Endodermal cell (in vitro differentiated cells): ENCODE measurements at regions not wholly inside any gene's neighbourhood (a gene's known extent, or its start where the extent isn't known, plus 50 kb on each side); places are given as distances from the start of the nearest gene placed in this dataset.
A peak's percentile ranks its signal among the peaks of the same experiment; 100 is the strongest.

Source experiments
- DNase-seq: peaks from one replicate; pipeline ENCODE4 v3.0.0-alpha.2; 2017
- H3K27ac ChIP-seq: 2 replicates; pipeline ENCODE4 v1.5.1; 2013; ENCODE audit warnings: mild to moderate bottlenecking, low read depth, low read length, moderate library complexity
- H3K27me3 ChIP-seq: 2 replicates; pipeline ENCODE4 v1.6.1; 2013; ENCODE audit warnings: mild to moderate bottlenecking, low read length, moderate library complexity; ENCODE audit not compliant: insufficient read depth, control insufficient read depth, poor library complexity, severe bottlenecking
- H3K36me3 ChIP-seq: 2 replicates; pipeline ENCODE4 v1.7.0; 2013; ENCODE audit warnings: mild to moderate bottlenecking, low read length, moderate library complexity; ENCODE audit not compliant: control insufficient read depth, insufficient read depth
- H3K4me1 ChIP-seq: one replicate; pipeline ENCODE4 v1.7.0; 2013; ENCODE audit warnings: low read length; ENCODE audit not compliant: control insufficient read depth, insufficient read depth
- H3K4me3 ChIP-seq: 2 replicates; pipeline ENCODE4 v1.5.1; 2013; ENCODE audit warnings: mild to moderate bottlenecking, low read length, moderate library complexity
- H3K9ac ChIP-seq: 2 replicates; pipeline ENCODE4 v1.6.1; 2013; ENCODE audit warnings: mild to moderate bottlenecking, low read length, moderate library complexity; ENCODE audit not compliant: poor library complexity, severe bottlenecking; ENCODE audit errors: extremely low read depth
- H3K9me3 ChIP-seq: 2 replicates; pipeline ENCODE4 v1.6.1; 2013; ENCODE audit warnings: mild to moderate bottlenecking, low read length, moderate library complexity; ENCODE audit not compliant: control insufficient read depth
- H3K27ac Mint-ChIP-seq: 2 replicates; pipeline ENCODE4 v1.8.0; 2020; ENCODE audit warnings: mixed read lengths
- H3K27me3 Mint-ChIP-seq: 2 replicates; pipeline ENCODE4 v1.8.0; 2021; ENCODE audit warnings: mild to moderate bottlenecking, mixed read lengths; ENCODE audit not compliant: insufficient read depth
- H3K36me3 Mint-ChIP-seq: 2 replicates; pipeline ENCODE4 v1.8.0; 2020; ENCODE audit warnings: low read depth, mixed read lengths
- H3K4me1 Mint-ChIP-seq: 2 replicates; pipeline ENCODE4 v1.8.0; 2020; ENCODE audit warnings: mixed read lengths
- H3K4me3 Mint-ChIP-seq: 2 replicates; pipeline ENCODE4 v1.8.0; 2020; ENCODE audit warnings: mild to moderate bottlenecking, moderate library complexity, mixed read lengths
- H3K9me3 Mint-ChIP-seq: 2 replicates; pipeline ENCODE4 v1.8.0; 2020; ENCODE audit warnings: mild to moderate bottlenecking, mixed read lengths
- WGBS, 2 experiments: methylation state at CpG; one replicate each; pipeline versions ENCODE4 v1.1.5 to v1.1.7; 2013; ENCODE audit warnings: missing lambda C conversion rate in 2 of 2, mixed read lengths in 1 of 2; ENCODE audit not compliant: insufficient coverage in 1 of 2, insufficient read length in 1 of 2; 5-methylcytosine and 5-hydroxymethylcytosine counted together
- TF ChIP-seq, protein P1 (sequence below): fragments of 200-600 bp; sonication (generic); conservative IDR thresholded peaks from 2 replicates; pipeline ENCODE4 v1.5.0; 2021; ENCODE audit warnings: antibody characterized with exemption, mild to moderate bottlenecking

DNA sequence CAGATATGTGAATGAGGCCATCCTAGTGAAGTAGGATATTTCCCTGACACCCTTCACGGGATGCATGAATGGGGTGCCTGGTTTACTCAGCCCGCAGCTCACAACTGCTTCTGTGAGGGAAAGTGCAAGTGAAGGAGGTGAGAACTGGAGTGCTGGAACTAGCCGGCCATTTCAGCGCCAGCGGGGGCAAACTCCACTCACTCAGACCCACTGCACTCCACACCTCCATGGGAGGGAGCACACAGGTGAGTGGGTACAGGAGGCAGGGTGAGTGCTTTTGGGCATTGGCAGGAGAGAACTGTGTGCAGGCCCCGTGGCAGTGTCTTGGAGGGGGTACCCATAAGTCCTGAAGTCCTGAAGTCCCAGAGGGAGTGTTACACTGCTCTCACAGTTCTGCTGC, 1008.4 kb downstream of the SLC6A15 start:
- TF ChIP-seq, protein P1, sequence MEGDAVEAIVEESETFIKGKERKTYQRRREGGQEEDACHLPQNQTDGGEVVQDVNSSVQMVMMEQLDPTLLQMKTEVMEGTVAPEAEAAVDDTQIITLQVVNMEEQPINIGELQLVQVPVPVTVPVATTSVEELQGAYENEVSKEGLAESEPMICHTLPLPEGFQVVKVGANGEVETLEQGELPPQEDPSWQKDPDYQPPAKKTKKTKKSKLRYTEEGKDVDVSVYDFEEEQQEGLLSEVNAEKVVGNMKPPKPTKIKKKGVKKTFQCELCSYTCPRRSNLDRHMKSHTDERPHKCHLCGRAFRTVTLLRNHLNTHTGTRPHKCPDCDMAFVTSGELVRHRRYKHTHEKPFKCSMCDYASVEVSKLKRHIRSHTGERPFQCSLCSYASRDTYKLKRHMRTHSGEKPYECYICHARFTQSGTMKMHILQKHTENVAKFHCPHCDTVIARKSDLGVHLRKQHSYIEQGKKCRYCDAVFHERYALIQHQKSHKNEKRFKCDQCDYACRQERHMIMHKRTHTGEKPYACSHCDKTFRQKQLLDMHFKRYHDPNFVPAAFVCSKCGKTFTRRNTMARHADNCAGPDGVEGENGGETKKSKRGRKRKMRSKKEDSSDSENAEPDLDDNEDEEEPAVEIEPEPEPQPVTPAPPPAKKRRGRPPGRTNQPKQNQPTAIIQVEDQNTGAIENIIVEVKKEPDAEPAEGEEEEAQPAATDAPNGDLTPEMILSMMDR: no peak
- H3K36me3 ChIP-seq: no peaks in the 10 kb centered on the region
- 70 to 78% methylated on average over 2 to 5 of the region's 6 CpGs for WGBS, 2 experiments
- H3K9me3 ChIP-seq: no peaks in the 10 kb centered on the region
- H3K4me3 ChIP-seq: no peak overlapping the region
- no peak overlapping the region for H3K27ac ChIP-seq
- no peaks in the 10 kb centered on the region for H3K4me1 ChIP-seq
- no peaks in the 10 kb centered on the region for H3K27me3 ChIP-seq
- no peaks in the 10 kb centered on the region for H3K9me3 Mint-ChIP-seq
- H3K9ac ChIP-seq: no peak overlapping the region
- peak; percentile 46 for DNase-seq
- no peaks in the 10 kb centered on the region for H3K27me3 Mint-ChIP-seq
- peaks cover 2% of the 10 kb centered on the region for H3K4me1 Mint-ChIP-seq
- H3K4me3 Mint-ChIP-seq: no peak overlapping the region
- no peak overlapping the region for H3K27ac Mint-ChIP-seq
- no peaks in the 10 kb centered on the region for H3K36me3 Mint-ChIP-seq

DNA sequence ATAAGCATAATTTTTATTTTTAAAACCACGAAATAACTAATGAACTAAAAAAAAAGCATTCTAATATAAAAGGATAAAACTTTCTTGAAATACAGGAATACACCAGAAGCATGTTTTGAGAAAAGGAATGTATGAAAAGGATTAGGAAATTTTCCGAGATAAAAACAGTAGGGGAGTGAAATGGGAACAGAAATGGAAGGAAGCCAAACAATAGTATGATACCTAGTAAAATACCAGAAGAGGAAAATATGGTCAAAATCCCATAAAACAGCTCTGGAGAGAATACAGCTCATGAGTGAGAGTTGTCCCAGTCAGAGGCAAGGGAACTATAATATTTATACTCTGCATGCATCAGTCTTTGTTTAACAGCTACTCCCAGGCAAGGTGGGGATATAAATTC, 1016.2 kb downstream of the SLC6A15 start:
- Mint-ChIP-seq H3K27ac (no peak overlapping the region), H3K4me1 (peaks cover 5% of the 10 kb centered on the region), H3K27me3 (no peaks in the 10 kb centered on the region), H3K4me3 (no peak overlapping the region), H3K36me3 (no peaks in the 10 kb centered on the region), H3K9me3 (no peaks in the 10 kb centered on the region)
- H3K27ac ChIP-seq: no peak overlapping the region
- no peak overlapping the region for H3K4me3 ChIP-seq
- no peak overlapping the region for H3K9ac ChIP-seq
- H3K27me3 ChIP-seq: no peaks in the 10 kb centered on the region
- 83 to 94% methylated on average over 1 of the region's 2 CpGs for WGBS, 2 experiments
- DNase-seq: no peak
- TF ChIP-seq, protein P1: no peak
- H3K4me1 ChIP-seq: no peaks in the 10 kb centered on the region
- H3K9me3 ChIP-seq: no peaks in the 10 kb centered on the region
- no peaks in the 10 kb centered on the region for H3K36me3 ChIP-seq

DNA sequence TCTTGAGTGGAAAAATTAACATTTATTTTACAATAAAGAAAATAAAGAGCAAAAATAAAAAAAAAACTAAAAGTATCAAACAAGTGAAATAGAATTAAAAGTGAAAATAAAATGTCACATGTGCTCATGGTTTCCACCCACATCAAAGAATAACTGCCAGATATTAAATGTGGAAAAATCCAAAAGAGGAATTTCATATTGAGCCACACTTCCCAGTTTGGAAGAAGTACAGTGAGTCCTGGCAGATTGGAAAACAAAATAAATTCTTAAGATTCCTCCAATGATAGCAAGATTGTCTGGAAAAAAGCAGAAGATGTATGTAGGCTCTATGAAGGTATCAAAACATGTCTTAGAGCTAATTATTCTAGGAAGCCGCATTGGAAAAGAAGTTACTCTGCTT, 1019.5 kb downstream of the SLC6A15 start:
- Mint-ChIP-seq H3K36me3 (no peaks in the 10 kb centered on the region), H3K27me3 (no peaks in the 10 kb centered on the region), H3K4me1 (peaks cover 5% of the 10 kb centered on the region), H3K27ac (no peak overlapping the region), H3K9me3 (peaks cover 4% of the 10 kb centered on the region), H3K4me3 (no peak overlapping the region)
- H3K36me3 ChIP-seq: no peaks in the 10 kb centered on the region
- TF ChIP-seq, protein P1: no peak
- H3K9me3 ChIP-seq: peaks cover 3% of the 10 kb centered on the region
- 40 to 42% methylated on average over 1 of the region's 1 CpG for WGBS, 2 experiments
- H3K4me1 ChIP-seq: no peaks in the 10 kb centered on the region
- H3K9ac ChIP-seq: no peak overlapping the region
- no peak for DNase-seq
- no peaks in the 10 kb centered on the region for H3K27me3 ChIP-seq
- H3K27ac ChIP-seq: no peak overlapping the region
- no peak overlapping the region for H3K4me3 ChIP-seq
